Panc1 (cell line): ENCODE measurements at regions not wholly inside any gene's neighbourhood (a gene's known extent, or its start where the extent isn't known, plus 50 kb on each side); places are given as distances from the start of the nearest gene placed in this dataset.
"Not testable (repeated sequence)": the region's sequence is repeated elsewhere in the genome, so short reads cannot be mapped to it uniquely, and the experiment has no call there.

Experiments
- ATAC-seq: fragments of 200-7000 bp; cut with Tn5 transposase; 2 replicates; pipeline ENCODE4 v1.9.1; 2020; ENCODE audit warnings: mild to moderate bottlenecking, moderate library complexity
- BruUV-seq: library from RNA; stranded (reverse); fragments of 400-500 nt; replicated peaks from 2 replicates; lab custom pipeline; 2021; lab: Mats Ljungman, UMichigan
- CTCF ChIA-PET: fragments of 300-600 bp; sonication (Branson Sonifier 250); formaldehyde crosslinking; loops from one replicate; lab custom pipeline; 2022; ENCODE audit warnings: antibody characterized with exemption; lab: Charles Lee
- POLR2A ChIA-PET: fragments of 300-600 bp; sonication (Branson Sonifier 250); formaldehyde crosslinking; loops from one replicate; lab custom pipeline; 2022; ENCODE audit warnings: antibody characterized with exemption; lab: Charles Lee
- DNase-seq: peaks from one replicate; pipeline ENCODE4 v3.0.0-alpha.2; 2010; ENCODE audit warnings: low read depth, low spot score
- H3K27ac ChIP-seq: 2 replicates; pipeline ENCODE4 v1.5.1; 2011; ENCODE audit warnings: mild to moderate bottlenecking, low read length, inconsistent platforms
- H3K27me3 ChIP-seq: fragments of 200-500 bp; sonication (Bioruptor generic); 2 replicates; pipeline ENCODE4 v1.6.0; 2014; ENCODE audit warnings: low read length, inconsistent platforms; ENCODE audit not compliant: control insufficient read depth, insufficient read depth
- H3K36me3 ChIP-seq: fragments of 200-500 bp; sonication (Bioruptor generic); 2 replicates; pipeline ENCODE4 v1.5.1; 2014; ENCODE audit warnings: inconsistent platforms, mild to moderate bottlenecking, low read length, moderate library complexity; ENCODE audit not compliant: control insufficient read depth, insufficient read depth
- H3K4me1 ChIP-seq: 2 replicates; pipeline ENCODE4 v1.5.1; 2011; ENCODE audit warnings: inconsistent platforms, mild to moderate bottlenecking, low read length, moderate library complexity; ENCODE audit not compliant: control insufficient read depth, insufficient read depth
- H3K4me3 ChIP-seq, 2 experiments: 2 replicates each; pipeline ENCODE4 v1.5.1; 2011 to 2012; ENCODE audit warnings: low read depth in 2 of 2, low read length in 2 of 2, mild to moderate bottlenecking in 2 of 2, inconsistent platforms in 1 of 2, moderate library complexity in 1 of 2
- H3K9me3 ChIP-seq: fragments of 200-500 bp; sonication (Bioruptor generic); 2 replicates; pipeline ENCODE4 v1.5.1; 2014; ENCODE audit warnings: low read depth, mild to moderate bottlenecking, inconsistent platforms, low read length, moderate library complexity; ENCODE audit not compliant: control insufficient read depth, insufficient read depth
- POLR2AphosphoS5 ChIP-seq: IDR thresholded peaks from 2 replicates; pipeline ENCODE4 v1.6.1; 2012; ENCODE audit warnings: mild to moderate bottlenecking, low read depth, low read length, moderate library complexity
- SIN3A ChIP-seq: IDR thresholded peaks from 2 replicates; pipeline ENCODE4 v1.6.1; 2012; ENCODE audit warnings: low read depth, mild to moderate bottlenecking, low read length, moderate library complexity, borderline replicate concordance; ENCODE audit not compliant: insufficient read depth
- TCF7L2 ChIP-seq: IDR thresholded peaks from 2 replicates; pipeline ENCODE4 v1.6.1; 2011; ENCODE audit warnings: mild to moderate bottlenecking, low read depth, low read length, inconsistent platforms
- in situ Hi-C: cut with HindIII; loops from 2 replicates; pipeline ENCODE4 v1.10.0; 2016; ENCODE audit warnings: low sequenced_read_pairs, low pct_unique_long_range_greater_than_20kb
- intact Hi-C: fragments of 100-400 bp; cut with micrococcal nuclease; formaldehyde crosslinking; loops from one replicate; pipeline ENCODE4 v1.10.0; 2022; ENCODE audit not compliant: unreplicated experiment
- TF ChIP-seq, protein P1 (sequence below): fragments of 450-650 bp; IDR thresholded peaks from 2 replicates; pipeline ENCODE4 v1.5.1; 2017; ENCODE audit warnings: mild to moderate bottlenecking
- TF ChIP-seq, protein P2 (sequence below), 2 experiments: IDR thresholded peaks; 2 replicates each; pipeline ENCODE4 v1.6.1; 2011 to 2012; ENCODE audit warnings: low read depth in 2 of 2, control low read depth in 1 of 2, low read length in 1 of 2, mild to moderate bottlenecking in 1 of 2, moderate library complexity in 1 of 2; ENCODE audit not compliant: insufficient read depth in 1 of 2

DNA sequence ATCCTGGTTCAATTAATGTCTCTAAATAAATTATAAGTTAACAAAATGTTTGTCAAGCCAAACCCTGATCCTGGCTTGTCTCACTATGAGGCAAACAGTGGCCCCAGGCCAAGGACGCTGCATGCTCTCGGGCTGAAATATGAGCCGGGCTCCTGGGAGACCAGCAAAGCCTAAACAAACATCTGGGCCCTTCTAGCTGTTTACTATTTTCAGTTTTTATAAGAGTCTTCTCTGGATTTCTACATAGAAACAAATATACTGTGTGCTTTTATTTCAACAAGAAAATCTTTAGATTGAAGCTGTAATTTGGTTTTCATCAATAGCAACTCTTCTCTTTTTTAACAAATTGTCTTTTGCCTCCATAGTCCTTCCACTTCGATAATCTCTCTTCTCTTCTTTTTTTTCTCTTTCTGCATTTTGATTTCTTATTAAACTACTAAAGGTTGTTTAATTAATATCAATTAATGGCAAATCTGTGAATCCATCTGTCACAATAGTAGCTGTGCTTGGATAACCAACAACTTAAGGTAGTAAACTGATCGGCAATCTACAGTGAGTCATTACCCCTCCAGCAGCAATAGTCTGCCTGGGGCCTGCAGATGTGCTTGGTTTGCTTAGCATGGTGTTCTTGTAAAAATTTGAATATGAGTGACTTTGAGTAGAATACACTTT lies 83.3 kb upstream of the DNAJC1 start:
- CTCF ChIA-PET, result no interaction called here
- Histone ChIP-seq H3K27me3 (no peaks in the 10 kb centered on the region), H3K36me3 (no peaks in the 10 kb centered on the region), H3K27ac (no peak overlapping the region), H3K4me1 (peaks cover 5% of the 10 kb centered on the region; the same call in 1 of the 2 replicates), H3K4me3 (no peak overlapping the region), H3K9me3 (no peaks in the 10 kb centered on the region)
- intact Hi-C loops, result no loop called here
- ATAC-seq (peak; percentile 89), DNase-seq (peak; percentile 13)
- in situ Hi-C loops, result no loop called here
- POLR2A ChIA-PET, result no interaction called here
- BruUV-seq, result no TSS peak
- TF ChIP-seq SIN3A (no peak), POLR2AphosphoS5 (no peak), TCF7L2 (no peak)
- TF ChIP-seq, protein P1, sequence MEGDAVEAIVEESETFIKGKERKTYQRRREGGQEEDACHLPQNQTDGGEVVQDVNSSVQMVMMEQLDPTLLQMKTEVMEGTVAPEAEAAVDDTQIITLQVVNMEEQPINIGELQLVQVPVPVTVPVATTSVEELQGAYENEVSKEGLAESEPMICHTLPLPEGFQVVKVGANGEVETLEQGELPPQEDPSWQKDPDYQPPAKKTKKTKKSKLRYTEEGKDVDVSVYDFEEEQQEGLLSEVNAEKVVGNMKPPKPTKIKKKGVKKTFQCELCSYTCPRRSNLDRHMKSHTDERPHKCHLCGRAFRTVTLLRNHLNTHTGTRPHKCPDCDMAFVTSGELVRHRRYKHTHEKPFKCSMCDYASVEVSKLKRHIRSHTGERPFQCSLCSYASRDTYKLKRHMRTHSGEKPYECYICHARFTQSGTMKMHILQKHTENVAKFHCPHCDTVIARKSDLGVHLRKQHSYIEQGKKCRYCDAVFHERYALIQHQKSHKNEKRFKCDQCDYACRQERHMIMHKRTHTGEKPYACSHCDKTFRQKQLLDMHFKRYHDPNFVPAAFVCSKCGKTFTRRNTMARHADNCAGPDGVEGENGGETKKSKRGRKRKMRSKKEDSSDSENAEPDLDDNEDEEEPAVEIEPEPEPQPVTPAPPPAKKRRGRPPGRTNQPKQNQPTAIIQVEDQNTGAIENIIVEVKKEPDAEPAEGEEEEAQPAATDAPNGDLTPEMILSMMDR, result no peak
- TF ChIP-seq, protein P2, sequence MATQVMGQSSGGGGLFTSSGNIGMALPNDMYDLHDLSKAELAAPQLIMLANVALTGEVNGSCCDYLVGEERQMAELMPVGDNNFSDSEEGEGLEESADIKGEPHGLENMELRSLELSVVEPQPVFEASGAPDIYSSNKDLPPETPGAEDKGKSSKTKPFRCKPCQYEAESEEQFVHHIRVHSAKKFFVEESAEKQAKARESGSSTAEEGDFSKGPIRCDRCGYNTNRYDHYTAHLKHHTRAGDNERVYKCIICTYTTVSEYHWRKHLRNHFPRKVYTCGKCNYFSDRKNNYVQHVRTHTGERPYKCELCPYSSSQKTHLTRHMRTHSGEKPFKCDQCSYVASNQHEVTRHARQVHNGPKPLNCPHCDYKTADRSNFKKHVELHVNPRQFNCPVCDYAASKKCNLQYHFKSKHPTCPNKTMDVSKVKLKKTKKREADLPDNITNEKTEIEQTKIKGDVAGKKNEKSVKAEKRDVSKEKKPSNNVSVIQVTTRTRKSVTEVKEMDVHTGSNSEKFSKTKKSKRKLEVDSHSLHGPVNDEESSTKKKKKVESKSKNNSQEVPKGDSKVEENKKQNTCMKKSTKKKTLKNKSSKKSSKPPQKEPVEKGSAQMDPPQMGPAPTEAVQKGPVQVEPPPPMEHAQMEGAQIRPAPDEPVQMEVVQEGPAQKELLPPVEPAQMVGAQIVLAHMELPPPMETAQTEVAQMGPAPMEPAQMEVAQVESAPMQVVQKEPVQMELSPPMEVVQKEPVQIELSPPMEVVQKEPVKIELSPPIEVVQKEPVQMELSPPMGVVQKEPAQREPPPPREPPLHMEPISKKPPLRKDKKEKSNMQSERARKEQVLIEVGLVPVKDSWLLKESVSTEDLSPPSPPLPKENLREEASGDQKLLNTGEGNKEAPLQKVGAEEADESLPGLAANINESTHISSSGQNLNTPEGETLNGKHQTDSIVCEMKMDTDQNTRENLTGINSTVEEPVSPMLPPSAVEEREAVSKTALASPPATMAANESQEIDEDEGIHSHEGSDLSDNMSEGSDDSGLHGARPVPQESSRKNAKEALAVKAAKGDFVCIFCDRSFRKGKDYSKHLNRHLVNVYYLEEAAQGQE (IDR thresholded peaks at IDR 0.05; ENCODE audit: insufficient read depth in 1 of 2, low read depth in 2 of 2, low read length in 1 of 2), result no peak

DNA sequence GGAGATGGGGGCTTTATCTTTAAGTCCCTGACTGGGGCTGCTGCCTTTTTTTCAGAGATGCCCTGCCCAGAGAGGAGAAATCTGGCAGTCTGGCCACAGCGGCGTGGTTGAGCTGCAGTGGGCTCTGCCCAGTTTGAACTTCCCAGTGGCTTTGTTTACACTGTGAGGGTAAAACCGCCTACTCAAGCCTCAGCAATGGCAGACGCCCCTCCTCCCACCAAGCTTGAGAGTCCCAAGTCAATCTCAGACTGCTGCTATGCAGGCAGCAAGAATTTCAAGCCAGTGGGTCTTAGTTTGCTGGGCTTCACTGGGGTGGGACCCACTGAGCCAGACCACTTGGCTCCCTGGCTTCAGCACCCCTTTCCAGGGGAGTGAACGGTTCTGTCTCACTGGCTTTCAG lies 76.4 kb upstream of the DNAJC1 start:
- BruUV-seq, H3K27me3 ChIP-seq, in situ Hi-C loops, H3K4me3 ChIP-seq, H3K4me1 ChIP-seq, ATAC-seq, H3K9me3 ChIP-seq, DNase-seq, H3K36me3 ChIP-seq, CTCF ChIA-PET, intact Hi-C loops, POLR2A ChIA-PET, H3K27ac ChIP-seq: not testable (repeated sequence)

DNA sequence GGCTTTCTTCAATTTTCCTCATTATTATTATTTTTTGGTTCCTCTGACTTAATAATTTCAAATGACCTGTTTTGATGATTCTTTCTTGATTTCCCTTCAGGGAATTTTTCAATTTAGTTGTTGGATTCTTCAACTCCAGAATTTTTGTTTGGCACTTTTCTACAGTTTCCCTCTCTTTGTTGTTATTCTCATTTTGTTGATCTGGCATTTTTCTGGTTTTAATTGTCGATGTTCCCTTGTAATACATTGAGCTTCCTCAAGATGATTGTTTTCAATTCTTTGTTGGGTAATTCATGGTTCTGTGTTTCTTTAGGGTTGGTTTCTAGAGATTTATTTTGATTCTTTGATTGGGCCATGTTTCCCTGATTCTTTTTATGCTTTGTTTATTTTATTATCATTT lies 67.8 kb upstream of the DNAJC1 start:
- intact Hi-C loops, result no loop called here
- Histone ChIP-seq H3K36me3 (no peaks in the 10 kb centered on the region), H3K4me1 (no peaks in the 10 kb centered on the region), H3K9me3 (no peaks in the 10 kb centered on the region; the same call in 1 of the 2 replicates), H3K4me3 (no peak overlapping the region), H3K27me3 (no peaks in the 10 kb centered on the region; the same call in 1 of the 2 replicates), H3K27ac (no peak overlapping the region)
- ChIA-PET POLR2A (no interaction called here), CTCF (no interaction called here)
- no peak for ATAC-seq
- TF ChIP-seq TCF7L2 (no peak), SIN3A (no peak), POLR2AphosphoS5 (no peak)
- TF ChIP-seq, protein P1, result no peak
- TF ChIP-seq, protein P2 (IDR thresholded peaks at IDR 0.05; ENCODE audit: insufficient read depth in 1 of 2, low read depth in 2 of 2, low read length in 1 of 2), result no peak
- no peak for DNase-seq
- BruUV-seq, result no TSS peak
- in situ Hi-C loops, result no loop called here
